SK-N-MC (cell line): ENCODE measurements at regions not wholly inside any gene's neighbourhood (a gene's known extent, or its start where the extent isn't known, plus 50 kb on each side); places are given as distances from the start of the nearest gene placed in this dataset.

Source experiments
- EZH2 ChIP-seq: fragments of 200-600 bp; sonication (generic); IDR thresholded peaks from one replicate; pipeline ENCODE4 v1.6.1; 2017; ENCODE audit warnings: antibody characterized with exemption
- FOXP2 ChIP-seq: optimal IDR thresholded peaks from 2 replicates; pipeline ENCODE3; 2011; ENCODE audit warnings: mild to moderate bottlenecking, moderate library complexity; ENCODE audit not compliant: insufficient read depth; ENCODE audit errors: extremely low read length, control extremely low read depth
- POLR2AphosphoS5 ChIP-seq: IDR thresholded peaks from 2 replicates; pipeline ENCODE4 v1.6.1; 2012; ENCODE audit warnings: mild to moderate bottlenecking, low read depth, low read length, borderline replicate concordance

GRCh38 chr2:223148516-223148915 is 96.5 kb downstream of the KCNE4 start:
- TF ChIP-seq EZH2 (no peak), POLR2AphosphoS5 (no peak), FOXP2 (no peak)
